Endothelial cell (in vitro differentiated cells): ENCODE measurements at regions not wholly inside any gene's neighbourhood (a gene's known extent, or its start where the extent isn't known, plus 50 kb on each side); places are given as distances from the start of the nearest gene placed in this dataset.

Experiments used
- DNase-seq: peaks from one replicate; pipeline ENCODE4 v3.0.0; 2021; ENCODE audit warnings: low spot score
- H3K27ac Mint-ChIP-seq: one replicate; pipeline ENCODE4 v1.8.0; 2021; ENCODE audit warnings: mixed read lengths, inconsistent platforms; ENCODE audit not compliant: unreplicated experiment
- H3K27me3 Mint-ChIP-seq: one replicate; pipeline ENCODE4 v1.8.0; 2021; ENCODE audit warnings: mild to moderate bottlenecking, moderate library complexity, mixed read lengths, inconsistent platforms; ENCODE audit not compliant: unreplicated experiment
- H3K36me3 Mint-ChIP-seq: one replicate; pipeline ENCODE4 v1.8.0; 2021; ENCODE audit warnings: mild to moderate bottlenecking, low read depth, mixed read lengths, inconsistent platforms; ENCODE audit not compliant: unreplicated experiment
- H3K4me1 Mint-ChIP-seq: one replicate; pipeline ENCODE4 v1.8.0; 2021; ENCODE audit warnings: mild to moderate bottlenecking, mixed read lengths, inconsistent platforms; ENCODE audit not compliant: unreplicated experiment
- H3K4me3 Mint-ChIP-seq: one replicate; pipeline ENCODE4 v1.8.0; 2021; ENCODE audit warnings: mild to moderate bottlenecking, mixed read lengths, inconsistent platforms; ENCODE audit not compliant: unreplicated experiment
- H3K9me3 Mint-ChIP-seq: one replicate; pipeline ENCODE4 v1.8.0; 2021; ENCODE audit warnings: mixed read lengths, inconsistent platforms; ENCODE audit not compliant: unreplicated experiment
- CTCF ChIP-seq: fragments of 200-600 bp; sonication (generic); IDR thresholded peaks from one replicate; pipeline ENCODE4 v1.5.0; 2021; ENCODE audit warnings: antibody characterized with exemption; ENCODE audit not compliant: unreplicated experiment

GRCh38 chr3:177318559-177318958, 121.3 kb upstream of the TBL1XR1 start:
- Mint-ChIP-seq H3K27me3 (peaks cover 2% of the 10 kb centered on the region), H3K4me1 (peaks cover 25% of the 10 kb centered on the region), H3K27ac (no peak overlapping the region), H3K36me3 (no peaks in the 10 kb centered on the region), H3K9me3 (no peaks in the 10 kb centered on the region), H3K4me3 (no peak overlapping the region)
- no peak for DNase-seq
- no peak for TF ChIP-seq CTCF

- TF ChIP-seq CTCF = no peak
- DNase-seq = no peak
- Mint-ChIP-seq H3K4me1 (peaks cover 37% of the 10 kb centered on the region), H3K27me3 (peaks cover 4% of the 10 kb centered on the region), H3K9me3 (no peaks in the 10 kb centered on the region), H3K4me3 (no peak overlapping the region), H3K27ac (peak overlapping the region; percentile 83), H3K36me3 (no peaks in the 10 kb centered on the region)
Measured at GRCh38 chr3:177320765-177321247, 123.5 kb upstream of the TBL1XR1 start.

- Mint-ChIP-seq H3K27ac (no peak overlapping the region), H3K4me1 (peaks cover 46% of the 10 kb centered on the region), H3K36me3 (no peaks in the 10 kb centered on the region), H3K27me3 (peaks cover 4% of the 10 kb centered on the region), H3K9me3 (no peaks in the 10 kb centered on the region), H3K4me3 (no peak overlapping the region)
- no peak for DNase-seq
- TF ChIP-seq CTCF = no peak
Measured at GRCh38 chr3:177321819-177322218, 124.5 kb upstream of the TBL1XR1 start.

- no peaks in the 10 kb centered on the region for H3K36me3 Mint-ChIP-seq
- DNase-seq = no peak
- H3K4me1 Mint-ChIP-seq = peaks cover 46% of the 10 kb centered on the region
- peaks cover 4% of the 10 kb centered on the region for H3K27me3 Mint-ChIP-seq
- no peaks in the 10 kb centered on the region for H3K9me3 Mint-ChIP-seq
- no peak overlapping the region for H3K4me3 Mint-ChIP-seq
- TF ChIP-seq CTCF = no peak
- peak overlapping the region; percentile 74 for H3K27ac Mint-ChIP-seq
Measured at GRCh38 chr3:177322881-177323280, 125.6 kb upstream of the TBL1XR1 start.

- H3K4me3 Mint-ChIP-seq = no peak overlapping the region
- no peak for TF ChIP-seq CTCF
- H3K4me1 Mint-ChIP-seq = peaks cover 19% of the 10 kb centered on the region
- H3K27ac Mint-ChIP-seq = no peak overlapping the region
- DNase-seq = no peak
- H3K36me3 Mint-ChIP-seq = no peaks in the 10 kb centered on the region
- H3K27me3 Mint-ChIP-seq = no peaks in the 10 kb centered on the region
- H3K9me3 Mint-ChIP-seq = no peaks in the 10 kb centered on the region
Measured at GRCh38 chr3:177329854-177330253, 132.6 kb upstream of the TBL1XR1 start.
